ENCODE measurements at regions not wholly inside any gene's neighbourhood (a gene's known extent, or its start where the extent isn't known, plus 50 kb on each side); places are given as distances from the start of the nearest gene placed in this dataset.

DNA sequence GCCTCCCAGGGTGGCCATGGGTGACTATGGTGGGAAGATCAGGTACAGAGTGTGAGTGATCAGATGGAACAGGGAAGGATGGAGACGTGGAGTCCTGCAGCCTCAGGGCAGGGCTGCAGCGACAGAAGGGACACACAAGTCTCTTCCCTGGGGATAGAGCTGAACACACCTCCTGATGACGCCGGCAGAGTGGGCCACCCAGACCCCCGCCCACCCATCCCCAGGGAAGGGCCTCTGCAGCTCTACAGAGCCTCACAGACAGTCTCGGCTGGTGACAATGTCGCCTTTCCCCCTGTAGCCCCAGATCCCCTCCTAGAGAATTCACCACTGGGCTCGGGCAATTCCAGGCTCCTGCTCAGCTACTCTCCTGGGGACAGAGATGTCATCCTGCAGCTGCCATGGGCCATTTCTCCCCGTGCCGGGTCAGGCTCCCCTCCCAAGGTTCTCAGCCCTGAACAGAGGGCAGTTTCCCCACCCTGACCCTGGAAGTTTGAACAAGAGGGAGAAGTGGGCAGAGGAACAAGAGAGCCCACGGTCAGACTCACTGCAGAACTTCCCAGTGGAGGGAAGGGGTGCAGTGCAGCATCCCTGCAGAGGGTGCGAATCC, 115.7 kb downstream of the NCOR2 start:
- TF ChIP-seq, protein P1, sequence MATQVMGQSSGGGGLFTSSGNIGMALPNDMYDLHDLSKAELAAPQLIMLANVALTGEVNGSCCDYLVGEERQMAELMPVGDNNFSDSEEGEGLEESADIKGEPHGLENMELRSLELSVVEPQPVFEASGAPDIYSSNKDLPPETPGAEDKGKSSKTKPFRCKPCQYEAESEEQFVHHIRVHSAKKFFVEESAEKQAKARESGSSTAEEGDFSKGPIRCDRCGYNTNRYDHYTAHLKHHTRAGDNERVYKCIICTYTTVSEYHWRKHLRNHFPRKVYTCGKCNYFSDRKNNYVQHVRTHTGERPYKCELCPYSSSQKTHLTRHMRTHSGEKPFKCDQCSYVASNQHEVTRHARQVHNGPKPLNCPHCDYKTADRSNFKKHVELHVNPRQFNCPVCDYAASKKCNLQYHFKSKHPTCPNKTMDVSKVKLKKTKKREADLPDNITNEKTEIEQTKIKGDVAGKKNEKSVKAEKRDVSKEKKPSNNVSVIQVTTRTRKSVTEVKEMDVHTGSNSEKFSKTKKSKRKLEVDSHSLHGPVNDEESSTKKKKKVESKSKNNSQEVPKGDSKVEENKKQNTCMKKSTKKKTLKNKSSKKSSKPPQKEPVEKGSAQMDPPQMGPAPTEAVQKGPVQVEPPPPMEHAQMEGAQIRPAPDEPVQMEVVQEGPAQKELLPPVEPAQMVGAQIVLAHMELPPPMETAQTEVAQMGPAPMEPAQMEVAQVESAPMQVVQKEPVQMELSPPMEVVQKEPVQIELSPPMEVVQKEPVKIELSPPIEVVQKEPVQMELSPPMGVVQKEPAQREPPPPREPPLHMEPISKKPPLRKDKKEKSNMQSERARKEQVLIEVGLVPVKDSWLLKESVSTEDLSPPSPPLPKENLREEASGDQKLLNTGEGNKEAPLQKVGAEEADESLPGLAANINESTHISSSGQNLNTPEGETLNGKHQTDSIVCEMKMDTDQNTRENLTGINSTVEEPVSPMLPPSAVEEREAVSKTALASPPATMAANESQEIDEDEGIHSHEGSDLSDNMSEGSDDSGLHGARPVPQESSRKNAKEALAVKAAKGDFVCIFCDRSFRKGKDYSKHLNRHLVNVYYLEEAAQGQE (IDR thresholded peaks at IDR 0.05; ENCODE audit: insufficient replicate concordance, low read depth) = no peak
- no peak for TF ChIP-seq GABPA (IDR thresholded peaks at IDR 0.05; ENCODE audit: low read depth)
- no peak for TF ChIP-seq SPI1 (IDR thresholded peaks at IDR 0.05; ENCODE audit: borderline replicate concordance, low read depth)
- TF ChIP-seq POLR2AphosphoS5 (IDR thresholded peaks at IDR 0.05; ENCODE audit: low read depth) = no peak
- TF ChIP-seq, protein P2, sequence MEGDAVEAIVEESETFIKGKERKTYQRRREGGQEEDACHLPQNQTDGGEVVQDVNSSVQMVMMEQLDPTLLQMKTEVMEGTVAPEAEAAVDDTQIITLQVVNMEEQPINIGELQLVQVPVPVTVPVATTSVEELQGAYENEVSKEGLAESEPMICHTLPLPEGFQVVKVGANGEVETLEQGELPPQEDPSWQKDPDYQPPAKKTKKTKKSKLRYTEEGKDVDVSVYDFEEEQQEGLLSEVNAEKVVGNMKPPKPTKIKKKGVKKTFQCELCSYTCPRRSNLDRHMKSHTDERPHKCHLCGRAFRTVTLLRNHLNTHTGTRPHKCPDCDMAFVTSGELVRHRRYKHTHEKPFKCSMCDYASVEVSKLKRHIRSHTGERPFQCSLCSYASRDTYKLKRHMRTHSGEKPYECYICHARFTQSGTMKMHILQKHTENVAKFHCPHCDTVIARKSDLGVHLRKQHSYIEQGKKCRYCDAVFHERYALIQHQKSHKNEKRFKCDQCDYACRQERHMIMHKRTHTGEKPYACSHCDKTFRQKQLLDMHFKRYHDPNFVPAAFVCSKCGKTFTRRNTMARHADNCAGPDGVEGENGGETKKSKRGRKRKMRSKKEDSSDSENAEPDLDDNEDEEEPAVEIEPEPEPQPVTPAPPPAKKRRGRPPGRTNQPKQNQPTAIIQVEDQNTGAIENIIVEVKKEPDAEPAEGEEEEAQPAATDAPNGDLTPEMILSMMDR (IDR thresholded peaks at IDR 0.05; ENCODE audit: insufficient read depth, low read length) = no peak
- Histone ChIP-seq H3K4me3 (replicated peaks; ENCODE audit: insufficient read depth, low read length) (no peak overlapping the region), H3K27me3 (ENCODE audit: insufficient read depth, poor library complexity, severe bottlenecking) (no peaks in the 10 kb centered on the region), H3K27ac (replicated peaks) (no peak overlapping the region)
- DNase-seq (ENCODE audit: low read depth in 1 of 2, low spot score in 1 of 2) = no peak

DNA sequence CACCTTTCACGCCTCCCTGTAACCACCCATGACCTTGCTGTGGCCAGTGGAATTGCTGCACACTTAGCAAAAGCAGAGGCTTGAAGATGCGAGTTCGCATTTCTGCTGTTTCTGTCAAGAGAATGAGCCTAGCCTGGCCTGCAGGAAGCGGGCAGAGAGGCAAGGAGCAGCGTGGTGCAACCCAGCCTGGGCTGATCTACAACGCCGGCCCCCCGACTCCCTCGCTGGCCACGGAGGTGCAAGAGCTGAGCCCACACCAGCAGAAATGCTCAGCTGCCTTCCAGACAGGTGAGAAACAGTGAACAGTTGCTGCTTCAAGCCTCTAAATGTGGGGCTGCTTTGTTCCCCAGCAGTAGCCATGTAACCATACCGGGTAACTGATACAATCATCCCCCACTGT, 116.4 kb downstream of the NCOR2 start:
- no peak for DNase-seq (ENCODE audit: low read depth in 1 of 2, low spot score in 1 of 2)
- Histone ChIP-seq H3K27ac (replicated peaks) (no peak overlapping the region), H3K4me3 (replicated peaks; ENCODE audit: insufficient read depth, low read length) (no peak overlapping the region), H3K27me3 (ENCODE audit: insufficient read depth, poor library complexity, severe bottlenecking) (no peaks in the 10 kb centered on the region)
- TF ChIP-seq SPI1 (IDR thresholded peaks at IDR 0.05; ENCODE audit: borderline replicate concordance, low read depth) (no peak), GABPA (IDR thresholded peaks at IDR 0.05; ENCODE audit: low read depth) (no peak), POLR2AphosphoS5 (IDR thresholded peaks at IDR 0.05; ENCODE audit: low read depth) (no peak)
- TF ChIP-seq, protein P1 (IDR thresholded peaks at IDR 0.05; ENCODE audit: insufficient replicate concordance, low read depth) = no peak
- TF ChIP-seq, protein P2 (IDR thresholded peaks at IDR 0.05; ENCODE audit: insufficient read depth, low read length) = no peak

DNA sequence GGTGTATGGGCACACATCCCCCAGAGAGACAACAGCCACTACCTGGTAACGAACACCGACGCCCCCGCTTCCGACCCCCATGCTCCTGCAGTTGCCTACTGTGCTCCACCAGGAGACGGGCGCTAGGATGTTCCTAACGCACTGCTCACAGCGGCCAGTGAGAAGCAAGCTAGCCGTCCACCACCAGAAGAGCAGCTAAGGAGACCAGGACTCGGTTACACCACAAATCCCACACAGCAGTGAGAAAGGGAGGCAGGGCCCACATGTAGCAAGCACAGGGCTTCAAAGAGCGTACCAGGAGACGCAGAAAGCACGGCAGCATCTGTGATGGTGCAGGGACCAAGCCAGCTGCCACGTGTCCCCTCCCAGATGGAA, 117.0 kb downstream of the NCOR2 start:
- H3K4me3 ChIP-seq (replicated peaks; ENCODE audit: insufficient read depth, low read length) = no peak overlapping the region
- DNase-seq (ENCODE audit: low read depth in 1 of 2, low spot score in 1 of 2) = no peak
- TF ChIP-seq POLR2AphosphoS5 (IDR thresholded peaks at IDR 0.05; ENCODE audit: low read depth) = no peak
- TF ChIP-seq SPI1 (IDR thresholded peaks at IDR 0.05; ENCODE audit: borderline replicate concordance, low read depth) = no peak
- no peaks in the 10 kb centered on the region for H3K27me3 ChIP-seq (ENCODE audit: insufficient read depth, poor library complexity, severe bottlenecking)
- no peak overlapping the region for H3K27ac ChIP-seq (replicated peaks)

DNA sequence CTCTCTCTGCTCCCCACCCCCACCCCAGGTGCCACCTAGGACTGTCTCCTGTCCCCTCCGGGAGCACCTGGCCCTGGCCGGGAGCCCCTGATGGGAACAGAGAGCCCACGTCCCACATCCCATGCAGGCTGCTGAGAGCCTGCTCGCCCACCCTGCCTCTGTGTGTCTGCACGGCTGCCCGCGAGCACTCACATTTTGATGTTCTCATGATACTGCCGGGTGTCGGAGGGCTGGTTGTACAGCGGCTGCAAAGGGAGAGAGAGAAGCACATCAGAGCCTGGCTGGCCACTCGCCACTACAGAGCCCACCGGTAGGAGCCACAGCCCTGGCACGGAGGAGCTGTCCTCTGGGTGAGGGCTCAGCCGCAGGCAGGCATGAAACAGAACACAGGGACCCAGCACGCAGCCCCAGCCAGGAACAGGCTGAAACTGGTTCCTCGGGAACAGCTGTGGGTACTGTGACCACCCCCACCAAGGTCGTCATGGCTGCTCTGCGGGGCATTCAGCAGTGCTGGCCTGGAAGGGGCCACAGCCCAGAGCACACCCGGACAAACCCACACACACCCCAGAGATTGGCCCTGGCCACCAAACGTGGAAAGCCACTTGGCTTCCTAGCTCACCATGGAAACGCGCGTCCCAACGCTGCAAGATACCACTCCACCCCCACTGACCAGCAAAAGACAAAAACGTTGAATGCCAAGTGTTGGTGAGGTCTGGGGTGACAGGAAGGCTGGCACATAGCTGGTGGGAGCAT, 117.6 kb downstream of the NCOR2 start:
- Histone ChIP-seq H3K27ac (replicated peaks) (no peak overlapping the region), H3K27me3 (ENCODE audit: insufficient read depth, poor library complexity, severe bottlenecking) (no peaks in the 10 kb centered on the region), H3K4me3 (replicated peaks; ENCODE audit: insufficient read depth, low read length) (no peak overlapping the region)
- TF ChIP-seq POLR2AphosphoS5 (IDR thresholded peaks at IDR 0.05; ENCODE audit: low read depth) (no peak), SPI1 (IDR thresholded peaks at IDR 0.05; ENCODE audit: borderline replicate concordance, low read depth) (no peak), GABPA (IDR thresholded peaks at IDR 0.05; ENCODE audit: low read depth) (no peak)
- TF ChIP-seq, protein P1 (IDR thresholded peaks at IDR 0.05; ENCODE audit: insufficient replicate concordance, low read depth) = no peak
- TF ChIP-seq, protein P2 (IDR thresholded peaks at IDR 0.05; ENCODE audit: insufficient read depth, low read length) = no peak
- DNase-seq (ENCODE audit: low read depth in 1 of 2, low spot score in 1 of 2) = no peak

Data from HL-60 (cell line).